Bone marrow (tissue), 2 donors: ENCODE measurements at regions not wholly inside any gene's neighbourhood (a gene's known extent, or its start where the extent isn't known, plus 50 kb on each side); places are given as distances from the start of the nearest gene placed in this dataset.
A peak's percentile ranks its signal among the peaks of the same experiment; 100 is the strongest.
"Not testable (repeated sequence)": the region's sequence is repeated elsewhere in the genome, so short reads cannot be mapped to it uniquely, and the experiment has no call there.

ENCODE experiments used
- DNase-seq, 2 donors: peaks; one replicate each; lab custom pipeline; 2025; lab: John Stamatoyannopoulos, UW

DNA sequence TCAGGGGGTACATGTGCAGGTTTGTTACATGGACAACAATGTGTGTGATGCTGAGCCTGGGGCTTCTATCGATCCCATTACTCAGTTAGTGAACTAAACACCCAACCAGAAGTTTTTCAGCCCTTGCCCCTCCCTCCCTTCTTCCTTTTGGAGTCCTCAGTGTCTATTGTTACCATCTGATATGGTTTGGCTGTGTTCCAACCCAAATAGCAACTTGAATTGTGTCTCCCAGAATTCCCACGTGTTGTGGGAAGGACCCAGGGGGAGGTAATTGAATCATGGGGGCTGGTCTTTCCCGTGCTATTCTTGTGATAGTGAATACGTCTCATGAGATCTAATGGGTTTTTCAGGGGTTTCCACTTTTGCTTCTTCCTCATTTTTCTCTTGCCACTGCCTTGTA is 186.3 kb downstream of the AEBP2 start:
- not testable (repeated sequence) for DNase-seq

DNA sequence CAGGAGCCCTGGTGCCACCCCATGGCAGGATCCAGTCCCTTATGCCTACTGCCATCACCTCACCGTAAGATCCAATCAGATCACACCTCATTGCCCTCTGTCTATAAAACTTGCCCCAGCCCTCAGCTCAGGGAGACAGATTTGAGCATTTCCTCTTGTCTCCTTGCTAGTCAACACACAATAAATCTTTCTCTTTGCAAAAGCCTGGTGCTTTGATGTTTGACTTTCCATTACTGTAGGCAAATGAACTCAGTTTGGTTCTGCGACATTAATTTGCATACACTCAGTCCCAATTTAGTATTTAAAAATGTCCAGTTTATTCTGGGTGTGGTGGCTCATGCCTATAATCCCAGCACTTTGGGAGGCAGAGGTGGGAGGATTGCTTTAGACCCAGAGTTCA is 188.4 kb downstream of the AEBP2 start:
- DNase-seq: no peak

DNA sequence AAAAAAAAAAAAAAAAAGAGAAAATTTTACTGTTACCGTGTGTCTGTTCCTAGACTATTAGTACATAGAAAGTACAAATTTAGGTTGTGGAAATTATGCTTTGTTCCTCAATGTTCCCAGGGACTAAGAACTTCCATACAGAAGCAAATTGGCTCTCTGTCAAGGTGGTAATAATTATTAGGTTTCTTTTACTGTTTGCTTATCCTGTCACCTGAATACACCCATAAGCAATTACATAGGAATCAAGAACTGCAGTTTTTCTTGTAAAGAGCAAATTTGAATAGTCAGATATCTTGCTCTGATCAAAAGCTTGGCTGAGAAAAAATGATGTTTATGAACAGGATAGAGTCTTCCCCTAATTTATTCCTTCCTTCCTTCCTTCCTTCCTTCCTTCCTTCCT is 191.2 kb downstream of the AEBP2 start:
- DNase-seq: no peak

DNA sequence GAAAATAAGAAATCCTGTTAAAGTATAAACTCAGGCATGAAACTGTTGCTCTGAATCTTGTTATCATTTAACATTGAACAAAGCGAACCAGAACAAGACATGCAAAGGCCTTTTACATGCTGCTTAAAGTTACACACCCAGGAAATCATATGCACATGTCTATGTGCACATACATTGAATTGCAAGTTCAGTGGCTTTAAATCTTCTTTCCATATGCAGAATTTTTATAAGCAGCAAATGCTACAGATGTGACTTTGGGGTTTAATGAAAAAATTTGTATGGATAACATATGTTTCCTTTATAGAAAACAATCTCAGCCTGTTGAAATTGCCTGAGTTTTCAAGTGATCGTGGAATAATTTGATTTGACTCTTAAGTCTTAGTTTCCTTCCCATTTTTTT is 193.9 kb downstream of the AEBP2 start:
- DNase-seq: no peak

DNA sequence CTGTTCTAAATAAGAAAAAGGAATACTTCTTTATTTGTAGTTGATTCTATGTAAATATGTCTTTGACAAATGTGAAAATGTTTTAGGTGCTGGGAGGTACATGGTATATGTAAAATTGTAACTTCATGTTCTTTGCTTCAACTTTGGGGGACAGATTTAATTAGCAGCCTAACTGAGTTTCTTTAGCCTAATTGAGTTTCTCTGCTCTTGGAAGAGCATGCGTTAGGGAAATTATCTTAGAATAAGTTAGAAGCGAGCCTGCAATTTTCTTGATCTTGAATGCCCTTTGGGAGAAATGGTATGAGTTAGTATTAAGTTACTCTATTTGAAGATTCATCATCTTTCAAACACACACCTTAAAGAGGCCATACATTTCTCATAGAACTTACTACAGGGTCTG is 194.3 kb downstream of the AEBP2 start:
- DNase-seq: no peak

DNA sequence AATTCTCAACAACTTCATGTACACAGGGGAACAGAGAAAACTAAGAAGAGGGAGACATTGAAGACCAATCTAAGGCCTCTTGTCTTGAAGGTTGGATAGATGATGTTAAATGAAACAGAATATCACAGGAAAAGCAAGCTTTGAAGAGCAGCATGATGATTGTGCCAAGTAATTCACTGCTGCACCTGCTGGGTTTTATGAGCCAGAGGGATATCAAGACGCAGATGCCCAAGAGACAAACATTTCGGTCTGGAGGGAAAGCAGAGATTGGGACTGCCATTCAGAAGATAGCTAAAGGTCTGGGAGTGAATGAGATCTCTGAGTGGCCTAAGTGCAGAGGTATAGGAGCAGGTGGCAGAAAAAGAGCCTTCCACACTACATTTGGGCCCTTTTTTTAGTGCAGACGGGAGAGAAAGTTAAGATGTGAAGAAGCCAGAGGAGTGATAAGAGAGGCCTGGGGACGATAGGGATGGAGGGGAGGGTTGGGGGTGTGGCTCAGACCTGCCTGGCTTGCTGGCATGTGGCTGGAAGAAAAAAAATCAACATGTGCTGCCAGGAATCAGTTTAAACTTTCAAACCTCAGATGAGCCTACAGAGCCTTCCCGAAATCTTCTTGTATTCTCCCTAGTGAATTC is 200.6 kb downstream of the AEBP2 start:
- DNase-seq: no peak

DNA sequence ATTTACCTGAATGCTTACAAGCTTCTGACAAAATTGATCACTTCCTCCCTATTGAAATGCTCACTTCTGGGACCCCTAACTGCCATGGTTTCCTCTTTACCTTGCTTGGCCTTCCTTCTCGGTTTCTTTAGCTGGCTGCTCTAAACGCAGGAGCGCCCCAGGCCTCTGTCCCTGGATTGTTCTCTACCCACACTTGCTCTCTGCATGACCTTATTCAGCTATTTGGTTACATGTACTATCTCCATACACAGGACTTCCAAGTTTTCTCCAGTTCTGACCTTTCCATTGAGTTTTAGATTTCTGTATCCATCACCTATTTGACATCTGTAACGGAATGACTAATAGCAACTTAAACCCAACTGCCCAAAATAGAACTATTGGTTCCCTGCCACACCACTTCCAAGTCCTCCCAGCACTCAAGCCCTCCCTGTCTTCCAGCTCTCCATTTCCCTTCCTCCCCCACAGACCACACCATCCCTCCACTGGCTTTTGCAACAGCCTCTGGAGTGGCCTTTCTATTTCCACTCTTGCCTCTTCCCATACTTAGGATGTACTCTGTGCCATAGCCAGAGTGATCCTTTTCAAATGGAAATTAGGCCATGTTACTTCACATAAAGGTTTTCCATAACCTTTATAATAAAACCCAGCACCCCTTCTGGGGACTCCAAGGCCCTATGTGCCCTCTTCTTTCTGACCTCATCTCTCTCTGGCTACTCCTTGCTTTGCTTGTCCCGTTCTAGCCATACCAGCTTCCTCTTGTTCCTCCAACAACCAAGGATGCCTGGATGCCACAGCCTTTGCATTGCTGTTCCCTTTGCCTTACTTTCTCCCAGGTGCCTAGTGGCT is 202.2 kb downstream of the AEBP2 start:
- DNase-seq: no peak

DNA sequence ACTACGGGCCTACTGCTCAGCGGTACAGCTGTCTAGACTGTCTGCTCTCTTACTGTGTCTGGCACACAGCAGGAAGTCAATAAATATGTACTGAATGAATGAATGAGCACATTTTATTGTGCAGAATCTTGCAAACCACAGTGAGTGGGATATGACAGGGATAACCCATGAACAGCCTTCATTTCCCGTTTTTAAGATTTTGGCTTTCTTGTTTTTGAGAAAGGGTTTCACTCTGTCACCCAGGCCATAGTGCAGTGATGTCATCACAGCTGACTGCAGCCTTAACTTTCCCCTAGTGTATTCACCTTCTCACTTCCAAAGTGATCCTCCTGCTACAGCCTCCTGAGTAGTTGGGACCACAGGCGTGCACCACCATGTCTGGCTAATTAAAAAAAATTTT is 203.1 kb downstream of the AEBP2 start:
- no peak for DNase-seq

DNA sequence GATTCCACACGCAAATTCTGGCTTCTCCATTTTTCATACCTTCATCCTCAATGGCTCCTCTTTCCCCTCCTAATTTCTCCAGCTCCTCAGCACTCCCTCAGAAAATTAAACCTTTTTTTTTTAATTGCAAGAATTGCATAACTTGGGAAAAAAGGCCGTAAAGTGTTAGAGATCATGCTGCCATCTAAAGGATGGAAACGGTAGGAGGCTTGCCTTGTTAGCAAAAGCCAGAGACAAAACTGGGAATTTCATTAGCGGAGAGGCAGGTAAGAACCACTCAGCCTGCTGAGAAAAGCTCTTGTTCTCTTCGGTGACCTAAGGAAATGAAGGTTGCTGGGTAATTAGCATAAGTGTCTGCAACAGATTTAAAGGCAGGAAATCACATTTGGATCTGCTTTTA is 204.3 kb downstream of the AEBP2 start:
- no peak for DNase-seq

DNA sequence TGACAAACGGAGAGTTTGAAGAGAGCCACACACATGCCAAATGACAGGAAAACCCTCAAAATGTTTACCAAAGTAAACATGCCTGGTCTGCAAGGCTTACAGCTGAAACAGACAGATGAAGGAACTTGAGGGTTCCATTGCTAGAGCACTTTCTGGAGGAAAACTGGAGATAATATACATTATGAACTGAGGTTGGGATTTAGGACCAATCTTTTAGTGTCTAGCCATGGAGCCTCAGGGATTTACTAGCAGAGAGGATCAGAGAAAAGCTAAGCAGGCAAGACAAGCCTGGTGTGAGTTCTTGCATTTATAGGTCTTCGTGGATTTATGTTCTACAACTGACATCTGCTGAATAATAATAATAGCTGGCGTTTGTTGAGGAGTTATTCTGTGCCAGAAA is 205.3 kb downstream of the AEBP2 start:
- no peak for DNase-seq

DNA sequence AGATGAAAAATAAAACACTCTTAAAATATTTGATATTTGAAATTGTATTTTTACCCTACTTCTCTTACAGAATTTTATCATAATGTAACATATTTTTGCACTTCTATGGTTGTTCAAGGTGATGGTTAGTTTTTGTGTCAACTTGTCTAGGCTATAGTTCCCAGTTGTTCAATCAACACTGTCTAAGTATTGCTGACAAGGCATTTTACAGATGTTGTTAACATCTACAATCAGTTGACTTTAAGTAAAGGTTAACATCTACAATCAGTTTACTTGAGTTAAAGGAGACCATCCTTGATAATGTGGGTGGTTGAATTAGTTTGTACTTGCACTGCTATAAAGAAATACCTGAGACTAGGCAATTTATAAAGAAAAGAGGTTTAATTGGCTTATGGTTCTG is 206.5 kb downstream of the AEBP2 start:
- DNase-seq: no peak

DNA sequence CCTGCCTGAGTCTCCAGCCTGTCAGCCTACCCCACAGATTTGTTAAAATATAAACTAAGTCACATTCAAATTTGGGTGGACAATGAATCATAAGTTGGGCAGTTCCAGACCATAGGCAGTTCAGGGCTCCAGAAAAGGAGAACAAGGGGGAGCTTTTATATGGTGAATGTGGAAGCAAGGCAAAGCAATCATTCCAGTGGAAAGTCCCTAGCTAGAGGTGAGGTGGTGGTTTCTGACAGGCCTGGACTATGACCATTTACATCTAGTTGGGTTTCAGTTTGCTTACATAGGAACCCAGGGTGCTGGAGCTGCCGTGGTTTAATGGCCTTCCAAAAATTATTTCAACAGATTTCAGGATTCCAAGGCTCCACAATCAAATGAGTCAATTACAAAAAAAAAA is 207.3 kb downstream of the AEBP2 start:
- DNase-seq: no peak

DNA sequence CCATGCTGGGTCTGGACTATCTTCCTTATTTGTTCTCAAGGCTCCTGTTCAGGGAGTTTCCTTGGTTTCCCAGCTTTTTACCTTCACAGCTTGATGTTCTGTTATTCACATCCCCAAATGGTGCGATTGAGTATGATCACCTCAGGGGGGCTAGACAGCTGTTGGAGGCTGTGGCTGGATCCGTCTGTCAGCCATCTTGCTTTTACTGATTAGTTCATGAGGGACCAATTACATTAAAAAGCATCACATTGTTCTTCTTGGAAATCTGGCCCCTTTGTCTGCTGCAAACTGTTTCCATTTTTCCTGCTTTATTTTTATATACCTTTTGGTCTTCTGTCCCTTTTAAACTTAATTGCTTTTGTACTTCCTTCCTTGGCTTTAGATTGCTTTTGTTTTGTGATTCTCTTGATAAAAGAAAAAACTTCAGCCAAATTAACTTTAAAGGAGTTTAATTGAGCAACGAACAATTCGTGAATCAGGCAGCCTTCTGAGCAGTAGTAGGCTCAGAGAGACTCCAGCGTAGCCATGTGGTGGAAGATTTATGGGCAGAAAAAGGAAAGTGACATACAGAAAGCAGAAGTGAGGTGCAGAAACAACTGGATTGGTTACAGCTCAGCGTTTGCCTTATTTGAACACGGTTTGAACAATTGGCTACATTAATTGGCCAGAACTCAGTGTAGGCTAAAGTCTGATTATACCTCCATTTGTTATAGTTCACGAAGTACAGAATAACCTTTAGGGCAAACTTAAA is 208.7 kb downstream of the AEBP2 start:
- DNase-seq: peak in 1 of 2 donors; percentile 94

DNA sequence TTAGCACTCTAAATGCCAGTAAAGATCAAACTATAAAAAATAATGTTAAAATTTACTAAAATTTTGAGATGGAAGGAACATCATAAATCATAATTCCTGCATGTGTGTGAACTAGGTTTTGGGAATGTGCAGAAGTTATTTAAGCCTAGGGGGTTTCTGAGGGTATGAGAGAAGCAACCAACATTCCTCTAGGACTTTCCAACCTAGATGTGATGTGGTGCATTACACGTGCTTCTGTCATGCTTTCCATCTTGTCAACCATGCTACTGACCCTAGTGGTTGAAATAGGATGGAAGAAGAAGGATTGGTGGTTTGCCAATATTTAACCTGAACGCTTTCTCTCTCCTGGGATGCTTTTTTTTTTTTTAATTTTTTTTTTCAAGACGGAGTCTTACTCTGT is 209.3 kb downstream of the AEBP2 start:
- DNase-seq: no peak

DNA sequence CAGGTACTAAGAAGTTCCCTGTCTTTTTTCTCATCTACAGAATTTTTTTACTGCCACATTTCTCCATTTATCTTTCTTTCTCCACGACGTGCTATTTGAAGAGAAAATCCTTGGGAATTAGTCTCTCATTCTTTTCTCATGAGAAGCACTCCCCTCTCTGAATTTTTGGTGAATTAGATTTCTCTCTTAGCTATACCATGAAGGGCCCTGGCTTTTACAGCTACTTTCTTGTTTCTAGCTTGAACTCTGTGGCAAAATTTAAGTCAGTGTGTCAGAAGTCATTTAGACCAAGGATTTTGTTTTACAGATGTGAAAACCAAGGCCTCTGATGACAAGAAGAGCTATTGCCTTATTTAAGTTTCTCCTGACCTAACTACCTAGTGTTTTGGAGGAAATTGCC is 213.1 kb downstream of the AEBP2 start:
- DNase-seq: no peak

DNA sequence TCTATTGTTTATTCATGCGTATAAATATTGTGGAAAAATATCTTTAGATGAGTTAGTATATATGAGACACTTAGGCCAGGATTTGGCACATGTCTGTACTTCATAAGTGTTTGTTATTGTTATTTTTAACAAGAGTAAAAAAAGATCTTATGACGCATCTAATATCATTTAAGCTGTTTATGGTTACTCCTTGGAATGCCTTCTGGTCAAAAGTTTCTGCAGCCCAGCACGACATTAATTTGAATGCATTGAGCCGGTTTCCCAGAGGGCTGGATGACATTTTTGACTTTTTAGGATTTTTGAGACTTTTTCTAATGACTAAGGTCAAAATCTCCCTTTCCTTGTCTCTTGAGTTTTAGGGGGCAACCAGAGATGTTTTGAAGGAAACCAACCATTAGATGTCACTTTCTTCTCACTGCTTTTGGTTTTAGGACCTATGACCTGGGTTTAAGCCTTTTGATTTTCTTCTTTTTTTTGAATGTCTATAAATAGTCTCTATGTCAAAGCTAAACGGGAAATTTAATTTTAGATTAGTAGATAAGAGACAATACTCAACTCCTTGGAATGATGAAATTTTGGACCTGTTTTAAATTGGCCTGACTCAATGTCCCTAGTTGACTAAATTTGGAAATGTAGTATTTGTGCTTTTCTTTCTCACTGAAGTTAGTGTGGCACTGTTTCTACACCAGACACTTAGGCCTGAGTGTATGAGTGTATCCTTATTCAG is 215.5 kb downstream of the AEBP2 start:
- DNase-seq: no peak

DNA sequence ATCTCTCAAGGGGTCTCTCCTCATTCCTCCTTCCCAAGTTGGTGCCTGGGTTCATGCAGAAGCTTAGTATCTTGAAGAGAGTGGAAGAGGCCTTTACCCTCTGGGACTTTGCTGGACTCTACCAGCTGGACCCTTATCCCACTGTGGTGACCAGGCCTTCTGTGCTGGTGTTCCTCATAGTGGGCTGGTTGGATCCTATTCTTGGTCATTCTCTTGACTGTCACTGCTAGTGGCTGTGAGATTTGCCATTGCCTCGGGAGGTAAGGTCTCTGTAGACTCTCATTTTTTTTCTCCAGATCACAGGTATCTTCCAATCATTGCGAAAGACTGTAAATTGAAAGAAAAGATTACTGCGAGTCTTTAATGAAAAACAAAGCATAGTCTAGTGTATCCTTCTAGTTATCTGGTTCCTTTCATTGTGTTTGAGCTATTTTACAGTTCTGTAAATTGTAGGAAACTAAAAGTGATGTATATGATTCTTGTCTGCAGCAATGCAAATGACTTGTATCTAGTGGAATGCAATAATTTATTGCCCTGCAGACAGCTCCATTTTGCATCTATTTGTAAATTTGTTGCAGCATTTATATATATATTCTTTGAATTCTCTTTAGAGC is 217.9 kb downstream of the AEBP2 start:
- DNase-seq: no peak

DNA sequence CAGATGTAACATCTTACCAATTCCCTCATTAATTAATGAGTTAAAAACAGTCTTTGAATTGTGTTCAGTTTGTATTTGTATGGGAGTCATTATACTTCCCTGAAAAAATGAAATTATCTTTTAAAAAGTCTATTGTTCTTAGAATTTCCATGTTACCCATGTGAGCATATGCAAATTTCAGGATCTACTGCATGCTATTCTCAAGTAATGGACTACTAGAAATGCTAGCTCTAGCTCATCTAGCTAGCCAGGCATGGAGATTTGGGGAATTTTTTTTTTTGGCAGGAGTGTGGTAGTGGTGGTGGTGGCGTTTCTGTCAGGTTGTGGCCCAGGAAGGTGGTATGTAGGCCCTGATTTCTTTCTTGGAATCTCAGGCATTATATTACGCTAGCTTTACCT is 218.4 kb downstream of the AEBP2 start:
- DNase-seq: no peak

DNA sequence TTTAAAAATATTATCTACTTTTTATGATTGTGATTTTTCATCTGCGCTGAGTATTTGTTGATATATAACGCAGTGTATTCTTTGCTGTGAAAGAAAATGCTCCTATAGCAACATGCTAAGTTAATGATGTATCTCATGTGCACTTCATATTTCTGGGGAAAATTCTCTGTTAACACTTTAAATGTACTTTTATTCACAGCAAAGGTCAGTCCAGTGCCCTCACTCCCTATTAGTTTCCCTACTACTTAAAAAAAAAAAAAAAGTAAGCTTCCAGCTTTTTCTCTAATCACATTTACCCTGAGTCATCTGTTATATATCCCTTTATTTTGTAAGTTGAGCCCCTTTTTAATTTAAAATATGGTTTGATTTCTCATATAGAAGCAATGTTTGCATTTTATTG is 219.8 kb downstream of the AEBP2 start:
- no peak for DNase-seq

DNA sequence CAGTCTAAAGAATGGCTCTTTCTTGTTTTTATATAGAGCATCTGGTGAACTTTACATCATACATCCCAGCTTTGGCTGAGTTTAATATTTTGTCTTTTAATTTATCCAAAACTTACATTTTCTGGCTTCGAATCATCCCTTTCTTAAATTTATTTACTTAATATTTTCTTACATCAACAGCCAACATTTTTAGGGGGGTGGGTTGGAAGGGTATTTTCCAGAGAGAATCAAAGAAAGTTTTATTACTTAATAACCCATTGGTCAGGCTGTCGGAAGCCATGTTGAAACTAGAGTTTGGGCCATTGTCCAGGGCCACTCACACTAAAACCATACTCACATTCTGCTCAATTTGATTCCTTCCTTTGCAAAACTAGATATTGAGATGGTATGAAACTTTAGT is 220.2 kb downstream of the AEBP2 start:
- no peak for DNase-seq

DNA sequence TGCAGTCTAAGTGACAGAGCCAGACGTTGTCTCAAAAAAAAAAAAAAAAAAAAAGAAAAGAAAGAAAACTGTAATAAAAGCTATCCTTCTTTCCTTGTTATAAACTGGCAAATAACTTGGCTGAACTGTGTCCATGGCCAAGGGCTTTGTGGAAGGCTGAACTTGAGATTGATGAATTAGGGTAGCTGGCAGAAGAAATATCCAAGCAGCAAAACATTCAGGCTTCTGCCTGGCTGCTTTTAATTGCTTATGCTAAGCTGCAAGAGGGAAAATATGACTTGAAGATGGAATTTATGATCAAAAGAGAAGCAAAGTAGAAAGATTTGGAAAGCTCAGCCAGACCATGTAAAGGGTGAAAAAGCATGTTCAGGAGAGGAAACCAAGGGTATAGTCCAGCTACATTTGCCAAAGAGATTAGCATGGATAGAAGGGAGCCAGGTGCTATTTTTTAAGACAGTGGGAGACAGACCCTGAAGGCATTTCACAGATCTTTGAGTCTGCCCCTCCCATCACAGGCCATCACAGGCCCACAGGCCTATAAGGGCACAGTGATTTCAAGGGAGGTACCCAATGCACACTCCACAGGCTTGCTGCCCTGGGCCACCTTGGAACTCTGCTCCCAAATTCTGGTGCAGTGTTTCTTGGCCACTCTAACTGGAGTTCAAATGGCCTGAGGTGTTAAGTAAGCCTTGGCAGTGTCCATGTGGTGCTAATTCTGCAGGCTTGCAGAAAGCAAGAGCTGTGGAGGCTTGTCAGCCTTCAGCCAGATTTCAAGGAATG is 226.0 kb downstream of the AEBP2 start:
- DNase-seq: no peak
